22Rv1 (cell line): ENCODE measurements at regions not wholly inside any gene's neighbourhood (a gene's known extent, or its start where the extent isn't known, plus 50 kb on each side); places are given as distances from the start of the nearest gene placed in this dataset.

ENCODE experiments used
- H3K27ac ChIP-seq: fragments of 450-650 bp; 2 replicates; pipeline ENCODE4 v1.5.1; 2017
- CTCF ChIP-seq: fragments of 450-650 bp; IDR thresholded peaks from 2 replicates; pipeline ENCODE4 v1.5.1; 2017; ENCODE audit warnings: mild to moderate bottlenecking
- ZFX ChIP-seq: fragments of 450-650 bp; IDR thresholded peaks from 2 replicates; pipeline ENCODE4 v1.6.1; 2017; ENCODE audit warnings: antibody characterized with exemption, borderline replicate concordance

- TF ChIP-seq CTCF: no peak
- TF ChIP-seq ZFX: no peak
- H3K27ac ChIP-seq: no peak overlapping the region
Observed at GRCh38 chr1:218079347-218079746, 205.7 kb upstream of the RRP15 start.

GRCh38 chr1:218079820-218080219 lies 205.3 kb upstream of the RRP15 start:
- H3K27ac ChIP-seq: no peak overlapping the region
- no peak for TF ChIP-seq ZFX
- no peak for TF ChIP-seq CTCF

- TF ChIP-seq ZFX (no peak), CTCF (no peak)
- H3K27ac ChIP-seq: no peak overlapping the region
Observed at GRCh38 chr1:218080863-218081262, 204.2 kb upstream of the RRP15 start.

- TF ChIP-seq ZFX (no peak), CTCF (no peak)
Observed at GRCh38 chr1:218081358-218081757, 203.7 kb upstream of the RRP15 start.

GRCh38 chr1:218090459-218090858 lies 194.6 kb upstream of the RRP15 start:
- H3K27ac ChIP-seq: no peak overlapping the region
- TF ChIP-seq CTCF (no peak), ZFX (no peak)

More at GRCh38 chr1:218081358-218081757, 203.7 kb upstream of the RRP15 start:
- H3K27ac ChIP-seq: no peak overlapping the region

GRCh38 chr1:218101409-218101808 lies 183.7 kb upstream of the RRP15 start:
- TF ChIP-seq CTCF (no peak), ZFX (no peak)
- H3K27ac ChIP-seq: no peak overlapping the region

GRCh38 chr1:218108034-218108433 lies 177.1 kb upstream of the RRP15 start:
- H3K27ac ChIP-seq: no peak overlapping the region
- TF ChIP-seq CTCF (no peak), ZFX (no peak)
